ENCODE measurements at regions not wholly inside any gene's neighbourhood (a gene's known extent, or its start where the extent isn't known, plus 50 kb on each side); places are given as distances from the start of the nearest gene placed in this dataset.

DNA sequence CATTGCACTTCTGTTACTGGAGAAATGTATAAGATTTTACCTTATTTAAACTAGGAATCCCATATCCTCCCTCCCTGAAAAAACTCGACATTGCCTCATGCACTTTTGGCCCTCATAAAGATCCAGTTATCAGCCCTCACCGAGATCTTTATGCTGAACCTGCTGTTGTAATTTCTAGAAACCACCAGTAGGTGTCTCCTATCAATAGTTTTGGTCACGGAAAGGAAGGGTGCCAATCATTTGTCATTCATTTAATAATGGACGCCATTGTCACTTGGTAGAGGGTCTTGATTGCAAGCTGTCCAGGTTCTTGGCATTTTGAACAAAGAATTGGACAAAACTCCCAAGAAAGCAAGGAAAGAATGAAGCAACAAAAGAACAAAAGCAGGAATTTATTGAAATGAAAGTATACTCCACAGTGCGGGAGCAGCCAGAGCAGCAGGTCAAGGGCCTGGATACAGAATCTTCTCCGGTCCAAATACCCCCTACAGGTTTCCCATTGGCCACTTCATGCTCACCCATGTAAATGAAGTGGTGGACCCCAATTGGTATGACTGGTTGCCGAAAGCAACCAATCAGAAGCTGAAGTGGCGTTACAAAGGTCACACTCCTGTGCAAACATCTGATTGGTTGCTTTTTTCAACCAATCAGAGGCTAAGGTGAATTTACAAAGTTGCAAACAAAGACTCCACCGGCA is 524.3 kb downstream of the PSAT1 start:
- DNase-seq = no peak

DNA sequence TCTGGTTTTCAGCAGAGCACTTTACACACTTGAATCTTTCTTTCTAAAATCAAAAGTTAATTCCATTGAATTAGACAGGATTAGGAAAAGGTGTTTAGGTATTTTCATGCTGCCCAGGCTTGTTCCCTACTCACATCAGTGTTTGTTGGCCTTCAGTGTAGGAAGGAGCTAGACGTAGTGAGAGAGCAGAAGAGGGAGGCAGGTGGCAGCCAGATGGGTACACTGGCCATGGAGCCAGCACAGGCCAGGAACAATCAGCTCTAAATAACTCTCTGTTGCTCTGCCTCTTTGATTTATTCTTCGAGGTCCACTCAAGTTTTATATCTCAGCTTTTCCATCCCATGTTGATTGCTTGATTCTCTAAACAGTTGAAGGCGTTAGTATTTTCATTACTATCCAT is 529.6 kb downstream of the PSAT1 start:
- no peak for DNase-seq

GRCh38 chr9:78828521-78828920 is 531.6 kb downstream of the PSAT1 start:
- DNase-seq = no peak

DNA sequence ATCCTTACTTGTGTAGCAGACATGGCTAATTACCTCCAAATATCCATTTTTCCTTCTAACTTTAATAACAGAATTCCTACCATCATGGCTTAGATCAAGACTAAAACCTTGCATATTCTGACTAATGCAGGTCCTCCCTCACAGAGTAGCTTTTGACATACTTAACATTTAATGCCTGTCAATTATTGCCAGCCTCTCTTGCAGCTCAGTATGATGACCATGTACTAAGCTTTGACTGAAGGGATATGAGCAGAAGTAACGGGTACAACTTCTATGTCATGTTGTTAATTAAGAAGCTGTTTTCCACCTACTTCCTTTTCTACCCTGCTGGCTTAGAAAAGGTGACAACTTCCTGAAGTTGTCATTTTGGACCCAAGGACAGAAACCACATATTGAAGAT is 533.4 kb downstream of the PSAT1 start:
- DNase-seq = no peak

GRCh38 chr9:78831726-78832125 is 534.8 kb downstream of the PSAT1 start:
- DNase-seq = no peak

DNA sequence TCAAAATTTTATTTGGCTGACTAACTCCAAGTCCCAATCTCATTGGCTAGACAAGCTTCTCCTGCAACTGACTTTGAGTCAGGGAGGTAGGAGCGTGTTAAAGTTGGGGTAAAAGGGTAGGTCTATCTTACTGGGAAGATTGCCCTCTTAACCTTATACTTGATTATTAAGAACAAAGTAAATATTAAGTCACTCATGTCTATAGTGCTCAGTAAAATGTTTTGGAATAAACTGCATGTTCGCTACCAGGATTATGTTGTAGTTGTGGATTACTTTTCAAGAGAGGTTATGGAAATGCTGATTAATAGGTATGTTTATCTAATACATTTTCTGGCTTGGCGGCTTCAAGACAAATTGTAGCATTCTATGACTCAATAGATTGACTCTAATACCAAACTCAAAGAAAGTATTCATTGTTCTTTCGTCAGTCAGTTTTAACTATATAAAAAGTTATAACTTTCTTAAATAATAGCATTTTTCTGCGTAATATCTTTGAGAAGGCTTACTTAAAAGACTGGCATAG is 539.1 kb downstream of the PSAT1 start:
- no peak for DNase-seq

DNA sequence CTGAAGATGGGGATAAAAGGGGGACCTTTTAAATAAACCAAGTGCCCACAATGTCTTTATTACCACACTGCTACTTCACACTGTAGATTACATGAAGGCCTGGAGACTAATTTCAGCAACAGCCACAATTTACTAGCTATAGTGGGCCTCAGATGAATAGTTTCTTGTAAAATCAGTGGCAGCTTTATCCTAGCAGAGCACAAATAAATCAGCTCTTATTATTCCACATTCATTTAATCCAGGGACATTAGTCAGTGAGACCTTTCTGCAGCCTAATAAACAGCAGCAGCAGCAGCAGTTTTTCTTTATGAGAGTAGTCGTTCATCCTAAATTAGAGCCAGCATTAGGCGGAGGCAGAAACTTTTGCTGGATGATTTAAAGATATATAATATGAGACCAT is 542.3 kb downstream of the PSAT1 start:
- DNase-seq = no peak

- DNase-seq = no peak
Observed at GRCh38 chr9:78848061-78848460, 551.1 kb downstream of the PSAT1 start.

- DNase-seq = no peak
Observed at GRCh38 chr9:78856144-78856543, 559.2 kb downstream of the PSAT1 start.

DNA sequence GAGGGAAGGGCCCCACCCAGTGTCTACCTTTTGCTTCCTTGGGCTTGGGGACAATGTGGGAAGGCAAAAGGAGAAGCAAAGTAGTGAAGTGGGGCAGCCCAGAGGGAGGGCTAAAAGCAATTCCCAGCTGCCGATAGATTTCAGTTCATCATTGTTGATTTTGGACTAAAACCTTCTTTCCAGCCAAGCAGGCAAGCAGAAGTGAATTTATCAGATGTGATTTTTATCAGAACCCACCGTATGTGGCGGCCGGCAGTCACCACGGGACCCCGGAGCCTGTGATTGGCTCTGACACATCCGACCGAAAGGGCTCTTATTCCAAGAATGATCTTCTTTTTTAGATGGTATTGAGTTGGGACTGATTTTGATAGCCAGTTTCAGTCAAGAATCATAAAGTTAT is 559.9 kb downstream of the PSAT1 start:
- DNase-seq = no peak

GRCh38 chr9:78857373-78858225 is 560.7 kb downstream of the PSAT1 start:
- DNase-seq = no peak

DNA sequence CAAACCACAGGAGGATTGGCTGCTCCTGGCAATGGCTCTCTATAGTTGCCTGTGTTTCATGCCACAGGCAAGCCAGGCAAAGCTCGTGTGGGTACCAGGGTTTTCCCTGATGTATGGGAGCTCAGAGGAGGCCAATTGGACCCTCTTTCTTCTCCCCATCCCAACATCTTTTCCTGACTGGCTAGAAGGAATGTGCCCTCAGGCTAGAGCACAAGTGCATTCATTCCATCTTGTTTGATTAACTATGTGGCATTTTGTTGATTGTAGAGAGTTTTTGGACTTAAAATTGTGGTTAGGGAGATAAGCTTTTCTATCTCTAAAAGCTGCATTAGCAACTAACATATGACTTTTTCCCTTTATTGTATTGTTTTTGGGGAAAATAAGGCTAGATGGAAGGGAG is 561.3 kb downstream of the PSAT1 start:
- DNase-seq = no peak

- no peak for DNase-seq
Observed at GRCh38 chr9:78860801-78861475, 564.0 kb downstream of the PSAT1 start.

GRCh38 chr9:78863531-78863930 is 566.6 kb downstream of the PSAT1 start:
- no peak for DNase-seq

- no peak for DNase-seq
Observed at GRCh38 chr9:78865737-78866136, 568.8 kb downstream of the PSAT1 start.

DNA sequence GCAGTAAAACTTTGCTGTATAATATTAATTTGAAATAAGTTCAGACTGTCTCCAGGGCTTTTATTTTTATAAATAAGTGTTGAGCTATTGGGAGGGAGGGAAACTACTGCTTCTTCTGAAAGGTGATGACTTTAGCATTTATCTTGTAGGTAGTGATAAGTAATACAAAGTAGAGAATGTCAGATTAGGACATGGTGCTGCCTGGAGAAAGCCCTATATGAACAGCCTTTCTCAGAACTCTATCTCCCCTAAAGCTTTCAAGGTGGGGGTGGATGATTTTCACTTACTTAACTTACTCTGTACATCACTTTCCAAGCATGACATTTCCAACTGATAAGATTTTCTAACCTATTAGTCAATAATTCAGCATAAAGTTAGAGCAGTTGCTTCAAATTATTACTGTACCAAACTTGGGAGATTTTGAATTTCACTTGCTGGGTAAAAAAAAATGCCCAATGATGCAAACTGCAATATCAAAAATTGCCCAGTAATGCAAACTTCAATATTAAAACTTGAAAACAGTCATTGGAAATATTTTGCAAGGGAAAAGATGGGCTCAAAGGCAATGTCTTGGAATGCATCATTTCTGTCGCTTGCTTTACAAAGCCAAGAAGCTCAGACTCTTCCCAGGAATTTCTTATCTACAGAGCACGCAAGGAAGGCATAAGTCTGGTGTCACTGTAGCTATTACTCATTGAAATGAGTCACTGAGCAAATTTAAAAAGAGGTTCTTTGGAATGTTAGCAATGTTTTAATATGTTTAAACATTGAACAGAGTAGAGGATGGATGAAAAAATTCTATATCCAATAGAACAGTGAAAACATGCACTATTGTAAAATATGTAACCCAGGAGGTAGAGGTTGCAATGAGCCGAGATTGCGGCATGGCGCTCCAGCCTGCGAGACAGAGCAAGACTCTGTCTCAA is 569.5 kb downstream of the PSAT1 start:
- no peak for DNase-seq

DNA sequence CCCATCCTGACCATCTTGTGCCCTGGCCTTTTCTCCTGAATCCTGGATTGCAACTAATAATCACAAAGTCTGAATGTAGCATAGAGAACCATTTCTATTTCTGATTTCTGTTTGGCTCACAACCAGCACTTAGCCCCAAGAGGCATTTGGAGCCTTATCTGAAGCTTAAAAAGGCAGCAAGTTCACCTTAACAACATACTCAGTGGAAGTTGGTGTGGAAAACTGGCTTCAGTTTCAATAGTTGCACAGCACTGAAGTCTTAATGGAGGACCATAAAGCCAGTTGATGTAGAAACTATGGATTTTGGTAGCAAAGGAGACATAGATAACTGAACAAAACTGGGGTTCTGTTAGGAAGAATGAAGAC is 574.1 kb downstream of the PSAT1 start:
- no peak for DNase-seq

GRCh38 chr9:78871452-78872331 is 574.8 kb downstream of the PSAT1 start:
- DNase-seq = no peak

- DNase-seq = no peak
Observed at GRCh38 chr9:78874061-78874460, 577.1 kb downstream of the PSAT1 start.

- DNase-seq = no peak
Observed at GRCh38 chr9:78879324-78880100, 582.6 kb downstream of the PSAT1 start.

DNA sequence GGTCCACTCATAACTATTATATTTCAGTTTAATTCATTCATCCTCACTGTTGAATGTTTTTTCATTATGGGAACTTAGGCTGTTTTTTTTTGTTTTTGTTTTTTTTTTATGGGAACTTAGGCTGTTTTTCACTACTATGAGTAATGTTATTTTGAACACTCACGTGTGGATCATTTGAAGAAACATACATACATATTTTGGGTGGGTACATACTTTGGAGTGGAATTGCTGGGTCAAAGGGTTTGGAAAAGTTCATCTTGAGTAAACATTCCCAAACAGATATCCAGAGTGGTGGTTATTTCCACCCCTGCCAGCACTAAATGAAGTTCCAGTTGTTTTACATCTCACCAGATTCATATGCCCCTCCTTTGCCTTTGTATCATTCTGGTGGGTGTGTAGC is 584.4 kb downstream of the PSAT1 start:
- no peak for DNase-seq
